Omental fat pad (tissue), 3 donors: ENCODE measurements at regions not wholly inside any gene's neighbourhood (a gene's known extent, or its start where the extent isn't known, plus 50 kb on each side); places are given as distances from the start of the nearest gene placed in this dataset.
"Not testable (repeated sequence)": the region's sequence is repeated elsewhere in the genome, so short reads cannot be mapped to it uniquely, and the experiment has no call there.

Experiments used
- ATAC-seq: fragments of 150-250 bp; one replicate; pipeline ENCODE4 v1.9.1; 2016; ENCODE audit warnings: mild to moderate bottlenecking, moderate library complexity; ENCODE audit not compliant: low FRiP score
- DNase-seq: peaks from one replicate; pipeline ENCODE4 v3.0.0-alpha.2; 2019; ENCODE audit warnings: low spot score
- TF ChIP-seq, protein P1 (sequence below), 3 donors: fragments of 450-650 bp; IDR thresholded peaks; one replicate each; pipeline ENCODE4 v1.5.1; 2016 to 2017; ENCODE audit warnings: antibody characterized with exemption in 3 of 3, mild to moderate bottlenecking in 3 of 3, moderate library complexity in 2 of 3

DNA sequence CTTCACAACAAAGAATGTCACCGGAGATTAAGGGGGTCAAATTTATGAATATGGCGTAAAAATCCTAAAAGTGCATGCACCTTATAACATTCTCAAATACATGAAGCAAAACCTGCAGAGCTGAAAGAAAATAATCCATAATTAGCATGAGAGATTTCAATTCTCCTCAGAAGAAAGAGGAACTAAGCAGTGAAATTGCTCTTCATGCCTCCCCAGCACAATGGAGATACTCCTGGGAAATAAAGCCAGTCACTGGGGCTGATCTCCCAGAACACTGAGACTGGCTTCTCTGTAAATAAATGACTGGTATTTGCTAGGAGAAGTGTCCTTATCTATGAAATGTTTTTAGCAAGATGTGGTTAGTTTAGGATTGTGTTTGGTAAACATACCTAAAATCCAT, 68.1 kb downstream of the GOLGA6L6 start:
- not testable (repeated sequence) for DNase-seq, ATAC-seq

DNA sequence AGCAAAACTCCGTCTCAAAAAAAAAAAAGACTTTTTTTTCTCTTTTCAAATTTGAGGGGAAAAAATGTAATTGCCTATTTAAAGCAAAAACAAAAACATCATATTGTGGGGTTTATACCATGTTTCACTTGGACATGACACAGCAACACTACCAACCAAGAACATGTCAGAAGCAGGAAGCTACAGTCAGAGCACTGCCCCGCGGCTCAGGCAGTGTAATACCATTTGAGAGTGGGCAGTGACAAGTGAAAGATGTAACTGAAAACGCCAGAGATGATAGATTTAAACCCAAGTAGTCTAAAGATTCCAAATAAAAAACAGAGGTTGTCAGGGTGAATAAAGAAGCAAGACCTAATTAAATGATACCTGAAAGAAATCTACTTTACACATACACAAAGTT, 68.6 kb downstream of the GOLGA6L6 start:
- not testable (repeated sequence) for ATAC-seq, DNase-seq

DNA sequence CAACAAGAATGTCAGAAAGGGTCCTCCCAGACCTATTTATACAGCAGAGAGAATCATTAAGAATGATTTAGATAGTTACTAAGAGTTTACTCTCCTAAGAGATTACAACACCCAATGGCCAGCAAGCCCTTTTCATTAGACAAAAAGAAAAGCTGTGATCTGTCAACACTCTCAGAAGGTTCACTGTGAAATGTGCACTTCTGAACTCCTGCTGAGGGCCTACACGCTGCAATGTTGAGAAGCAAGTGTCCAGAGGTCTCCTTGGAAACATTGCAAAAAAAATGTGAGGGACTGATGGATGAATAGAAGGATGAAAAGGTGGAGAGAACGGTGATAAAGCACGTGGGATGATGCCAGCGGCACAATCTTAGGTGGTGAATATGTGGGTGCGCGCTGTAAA, 70.8 kb downstream of the GOLGA6L6 start:
- ATAC-seq, DNase-seq: not testable (repeated sequence)

DNA sequence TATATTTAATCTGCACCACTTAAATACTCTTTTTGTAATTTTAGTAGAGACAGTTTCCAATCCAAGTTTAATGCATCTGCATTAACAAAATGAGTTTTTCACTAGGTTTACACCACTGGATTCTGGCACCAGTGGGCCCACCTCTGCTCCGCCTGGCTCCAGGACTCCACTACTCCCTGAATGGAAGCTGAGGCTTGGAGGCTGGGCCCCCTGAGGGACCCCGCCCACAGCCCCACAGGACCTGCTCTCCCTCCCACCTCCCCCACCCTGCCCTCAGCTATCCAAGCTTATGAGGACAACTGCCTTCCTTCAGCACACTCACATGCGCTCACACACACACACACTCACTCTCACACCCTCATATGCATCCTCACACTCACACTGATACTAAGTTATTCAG, 100.5 kb downstream of the GOLGA6L6 start:
- ATAC-seq, result not testable (repeated sequence)

DNA sequence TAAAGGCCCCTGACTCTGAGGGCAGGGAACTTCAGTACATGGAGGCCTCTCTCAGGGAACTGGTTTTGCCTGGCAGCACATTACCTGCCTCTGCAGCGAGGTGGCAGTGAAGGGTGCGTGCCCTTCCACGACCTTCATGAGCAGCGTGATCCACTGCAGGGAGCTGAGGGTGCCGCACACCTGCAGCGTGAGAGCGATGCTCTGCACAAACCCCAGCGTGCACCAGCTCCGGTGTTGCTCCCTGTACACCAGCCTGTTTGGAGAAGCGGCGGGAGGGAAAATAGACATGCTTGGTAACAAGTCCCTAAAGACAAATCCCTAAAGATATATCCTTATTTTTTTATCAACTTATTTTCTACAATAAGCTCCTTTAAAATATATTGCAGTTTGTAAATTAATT, 101.2 kb downstream of the GOLGA6L6 start:
- not testable (repeated sequence) for ATAC-seq, DNase-seq

More for the DNA sequence above, 100.5 kb downstream of the GOLGA6L6 start:
- DNase-seq, result not testable (repeated sequence)

DNA sequence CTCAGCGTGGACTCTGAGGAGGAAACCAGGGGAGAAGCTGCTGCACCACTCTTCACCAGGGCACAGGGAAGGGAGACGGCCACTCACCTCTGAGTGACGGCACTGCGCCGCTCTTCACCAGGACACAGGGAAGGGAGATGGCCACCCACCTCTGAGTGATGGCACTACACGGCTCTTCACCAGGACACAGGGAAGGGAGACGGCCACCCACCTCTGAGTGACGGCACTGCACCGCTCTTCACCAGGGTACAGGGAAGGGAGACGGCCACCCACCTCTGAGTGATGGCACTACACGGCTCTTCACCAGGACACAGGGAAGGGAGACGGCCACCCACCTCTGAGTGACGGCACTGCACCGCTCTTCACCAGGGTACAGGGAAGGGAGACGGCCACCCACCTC, 102.5 kb downstream of the GOLGA6L6 start:
- DNase-seq, ATAC-seq: not testable (repeated sequence)

DNA sequence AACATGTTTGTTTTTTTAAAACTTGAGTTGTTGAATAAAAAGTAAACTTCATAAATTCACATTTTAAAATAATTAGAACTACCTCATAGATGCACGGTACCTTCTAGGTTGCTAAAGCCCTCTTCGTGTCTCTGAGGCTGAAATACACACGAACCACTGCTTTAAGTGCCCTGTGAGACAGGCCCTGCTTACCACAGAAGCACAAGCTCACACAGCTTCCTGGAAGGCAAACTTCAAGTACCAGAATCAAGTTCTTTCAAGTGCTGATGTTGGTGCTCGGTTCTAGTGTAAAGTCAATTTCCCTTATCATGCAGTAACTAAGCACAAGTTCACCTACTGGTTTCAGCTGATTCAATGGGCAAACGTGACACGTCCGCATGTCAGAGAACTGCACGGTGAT, 103.3 kb downstream of the GOLGA6L6 start:
- ATAC-seq, DNase-seq: not testable (repeated sequence)

DNA sequence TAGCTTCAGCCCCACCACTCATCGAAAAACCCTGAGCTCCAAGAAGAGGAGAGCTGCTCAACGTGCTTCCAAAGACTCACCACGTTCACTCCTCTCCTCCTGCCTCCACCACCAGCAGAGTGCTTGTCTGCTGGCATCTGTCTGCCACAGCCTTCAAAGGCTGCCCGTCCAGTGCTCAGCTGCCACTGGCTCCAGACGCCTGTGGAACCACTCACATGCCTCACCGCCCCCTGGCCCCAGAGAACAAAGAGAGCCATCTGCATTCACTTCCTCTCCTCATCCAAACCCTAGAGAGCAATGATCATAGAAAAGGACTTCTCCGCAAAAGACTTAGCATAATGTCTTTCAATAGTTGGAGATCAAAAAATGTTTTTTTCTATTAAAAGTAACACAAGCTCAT, 108.1 kb downstream of the GOLGA6L6 start:
- ATAC-seq, DNase-seq: not testable (repeated sequence)

DNA sequence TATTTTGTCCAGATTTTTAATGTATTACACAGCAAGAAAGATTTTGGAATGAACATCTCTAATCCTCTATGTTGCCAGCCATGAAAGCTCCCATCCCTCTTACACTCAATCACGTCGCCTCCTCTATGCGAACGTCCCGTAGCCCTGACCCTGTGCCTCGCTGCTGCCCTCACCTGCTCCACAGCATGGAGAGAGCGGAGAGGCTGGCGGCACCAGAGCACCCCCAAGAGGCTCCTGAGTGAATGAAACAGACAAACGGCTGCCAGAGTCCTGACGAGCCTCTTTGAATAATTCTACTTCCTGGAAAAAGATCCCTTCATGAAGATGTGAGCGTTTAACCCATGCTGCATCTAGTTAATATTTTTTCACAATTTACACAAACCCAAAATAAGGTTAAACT, 111.1 kb downstream of the GOLGA6L6 start:
- not testable (repeated sequence) for ATAC-seq

DNA sequence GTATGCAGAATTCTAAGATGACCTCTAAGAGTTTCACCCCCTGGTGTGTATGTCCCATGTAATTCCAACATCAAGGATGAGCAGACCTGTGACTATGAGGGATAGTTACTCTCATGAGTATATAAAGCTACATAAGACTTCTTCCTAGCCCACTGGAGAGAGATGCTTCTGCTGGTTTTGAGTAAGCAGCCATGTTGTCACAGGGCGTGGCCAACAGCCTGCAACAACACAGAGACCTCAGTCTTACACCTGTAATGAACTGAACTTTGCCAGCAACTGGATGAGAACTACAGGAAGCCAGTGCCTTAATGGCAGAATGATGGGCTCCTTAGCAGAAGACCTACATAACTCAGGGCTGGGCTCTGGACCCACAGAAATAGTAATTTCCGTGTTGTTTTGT, 120.9 kb downstream of the GOLGA6L6 start:
- not testable (repeated sequence) for DNase-seq
- ATAC-seq, result peak; percentile 13

More for the DNA sequence above, 111.1 kb downstream of the GOLGA6L6 start:
- DNase-seq, result not testable (repeated sequence)

DNA sequence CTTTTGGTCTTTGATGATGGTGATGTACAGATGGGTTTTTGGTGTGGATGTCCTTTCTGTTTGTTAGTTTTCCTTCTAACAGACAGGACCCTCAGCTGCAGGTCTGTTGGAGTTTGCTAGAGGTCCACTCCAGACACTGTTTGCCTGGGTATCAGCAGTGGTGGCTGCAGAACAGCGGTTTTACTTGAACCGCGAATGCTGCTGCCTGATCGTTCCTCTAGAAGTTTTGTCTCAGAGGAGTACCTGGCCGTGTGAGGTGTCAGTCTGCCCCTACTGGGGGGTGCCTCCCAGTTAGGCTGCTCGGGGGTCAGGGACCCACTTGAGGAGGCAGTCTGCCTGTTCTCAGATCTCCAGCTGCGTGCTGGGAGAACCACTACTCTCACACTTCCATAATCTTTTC, 125.0 kb downstream of the GOLGA6L6 start:
- ATAC-seq, DNase-seq: not testable (repeated sequence)

DNA sequence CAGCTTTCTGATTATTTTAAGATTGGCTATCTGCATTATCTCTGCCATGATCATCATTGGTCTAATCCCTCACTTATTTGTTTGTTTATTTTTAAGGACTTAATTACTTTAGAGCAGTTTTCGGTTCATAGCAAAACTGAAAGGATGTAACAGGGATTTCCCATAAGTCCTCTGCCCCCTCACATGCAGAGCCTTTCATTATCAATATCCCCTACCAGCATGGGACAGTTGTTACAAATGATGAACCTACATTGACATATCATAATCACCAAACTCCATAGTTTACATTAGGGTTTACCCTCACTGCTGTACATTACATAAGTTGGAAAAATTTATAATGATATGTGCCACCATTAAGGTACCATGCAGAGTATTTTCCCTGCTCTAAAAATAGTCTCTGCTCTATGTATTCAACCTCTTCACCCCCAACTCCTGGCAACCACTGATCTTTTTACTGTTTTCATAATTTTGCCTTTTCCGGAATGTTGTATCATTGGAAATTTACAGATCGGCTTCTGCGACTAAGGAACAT, 131.9 kb downstream of the GOLGA6L6 start:
- DNase-seq, result not testable (repeated sequence)
- ATAC-seq, result peak; percentile 7

DNA sequence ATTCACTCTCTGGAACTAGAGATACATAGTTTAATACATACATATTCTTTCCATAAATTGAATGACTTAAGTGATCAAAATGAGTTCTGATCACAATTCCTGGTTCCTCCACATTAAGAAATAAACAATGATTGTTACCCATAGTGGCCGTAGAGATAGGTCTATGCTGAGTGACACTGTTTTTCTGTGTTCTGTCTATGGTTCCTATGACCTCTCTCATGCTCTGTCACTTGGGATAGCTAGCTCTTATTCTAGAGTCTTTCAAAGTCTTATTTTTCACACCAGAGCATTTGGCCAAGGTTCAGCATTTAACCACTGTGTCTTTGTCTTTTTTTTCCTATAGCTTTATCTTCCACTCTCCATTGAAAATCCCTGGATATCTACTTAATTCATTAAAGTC, 132.4 kb downstream of the GOLGA6L6 start:
- DNase-seq (no peak), ATAC-seq (no peak)
- TF ChIP-seq, protein P1, sequence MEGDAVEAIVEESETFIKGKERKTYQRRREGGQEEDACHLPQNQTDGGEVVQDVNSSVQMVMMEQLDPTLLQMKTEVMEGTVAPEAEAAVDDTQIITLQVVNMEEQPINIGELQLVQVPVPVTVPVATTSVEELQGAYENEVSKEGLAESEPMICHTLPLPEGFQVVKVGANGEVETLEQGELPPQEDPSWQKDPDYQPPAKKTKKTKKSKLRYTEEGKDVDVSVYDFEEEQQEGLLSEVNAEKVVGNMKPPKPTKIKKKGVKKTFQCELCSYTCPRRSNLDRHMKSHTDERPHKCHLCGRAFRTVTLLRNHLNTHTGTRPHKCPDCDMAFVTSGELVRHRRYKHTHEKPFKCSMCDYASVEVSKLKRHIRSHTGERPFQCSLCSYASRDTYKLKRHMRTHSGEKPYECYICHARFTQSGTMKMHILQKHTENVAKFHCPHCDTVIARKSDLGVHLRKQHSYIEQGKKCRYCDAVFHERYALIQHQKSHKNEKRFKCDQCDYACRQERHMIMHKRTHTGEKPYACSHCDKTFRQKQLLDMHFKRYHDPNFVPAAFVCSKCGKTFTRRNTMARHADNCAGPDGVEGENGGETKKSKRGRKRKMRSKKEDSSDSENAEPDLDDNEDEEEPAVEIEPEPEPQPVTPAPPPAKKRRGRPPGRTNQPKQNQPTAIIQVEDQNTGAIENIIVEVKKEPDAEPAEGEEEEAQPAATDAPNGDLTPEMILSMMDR (IDR thresholded peaks at IDR 0.05), result no peak

DNA sequence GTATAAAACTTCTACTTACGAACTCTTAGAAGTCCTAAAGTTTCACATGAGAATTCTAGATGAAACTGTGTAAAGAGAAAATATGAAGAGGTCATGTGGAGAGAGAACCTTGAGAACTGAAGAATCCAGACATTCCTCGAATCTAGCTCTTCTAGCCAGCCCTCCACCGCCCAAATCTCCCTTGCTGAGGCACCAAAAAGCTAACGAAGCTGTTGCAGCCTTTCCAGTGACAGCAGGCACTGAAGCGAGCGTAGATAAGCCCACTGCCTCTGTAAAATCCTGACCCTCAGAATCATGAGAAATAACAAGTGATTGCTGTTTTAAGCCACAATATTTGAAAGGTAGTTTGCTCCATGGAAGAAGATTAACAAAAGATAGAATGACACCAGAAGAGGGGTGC, 134.0 kb downstream of the GOLGA6L6 start:
- ATAC-seq (no peak), DNase-seq (no peak)
- TF ChIP-seq, protein P1 (IDR thresholded peaks at IDR 0.05), result no peak

DNA sequence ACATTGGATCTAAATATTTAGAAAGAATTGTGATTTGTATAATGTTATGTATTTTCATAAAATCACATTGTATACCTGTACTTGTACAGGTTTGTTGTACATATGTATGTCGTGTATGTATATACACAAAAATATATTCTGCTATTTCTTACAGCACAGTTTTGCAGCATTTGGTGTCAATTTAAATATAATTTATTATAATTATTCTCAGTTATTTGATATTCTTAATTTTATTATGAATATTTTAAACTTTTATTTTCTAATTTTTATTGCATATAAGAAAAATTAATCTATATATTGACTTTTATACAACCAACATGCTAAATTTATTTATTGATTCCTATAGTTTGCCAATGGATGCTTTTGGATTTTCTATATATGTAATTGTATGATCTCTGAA, 137.0 kb downstream of the GOLGA6L6 start:
- not testable (repeated sequence) for DNase-seq, ATAC-seq

DNA sequence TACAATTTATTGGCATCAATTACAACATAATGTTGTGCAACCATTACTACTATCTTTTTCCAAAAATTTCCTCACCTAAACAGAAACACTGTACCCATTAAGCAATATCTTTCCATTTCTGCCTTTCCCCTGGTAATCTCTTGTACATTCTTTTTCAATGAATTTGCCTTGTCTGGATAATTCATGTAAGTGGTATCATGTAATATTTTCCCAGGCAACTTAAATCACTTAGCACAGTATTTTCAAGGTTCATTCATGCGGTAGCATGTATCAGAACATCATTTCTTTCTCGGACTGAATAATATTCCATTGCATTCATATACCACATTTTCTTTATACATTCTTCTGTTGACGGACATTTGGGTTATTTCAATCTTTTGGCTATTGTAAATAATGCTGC, 139.0 kb downstream of the GOLGA6L6 start:
- ATAC-seq, result peak; percentile 31
- not testable (repeated sequence) for DNase-seq

DNA sequence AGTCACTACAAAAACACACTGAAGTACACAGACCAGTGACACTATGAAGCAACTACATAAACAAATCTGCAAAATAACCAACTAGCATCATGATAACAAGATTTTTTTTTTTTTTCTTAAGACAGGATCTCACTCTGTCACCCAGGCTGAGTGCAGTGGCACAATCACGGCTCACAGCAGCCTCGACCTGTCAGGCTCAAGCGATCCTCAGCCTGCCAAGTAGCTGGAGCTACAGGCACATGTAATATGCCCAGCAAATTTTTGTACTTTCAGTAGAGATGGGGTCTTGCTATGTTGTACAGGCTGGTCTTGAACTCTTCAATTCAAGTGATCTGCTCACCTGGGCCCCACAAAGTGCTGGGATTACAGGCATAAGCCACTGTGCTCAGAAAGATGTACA, 140.5 kb downstream of the GOLGA6L6 start:
- peak; percentile 20 for ATAC-seq
- not testable (repeated sequence) for DNase-seq

DNA sequence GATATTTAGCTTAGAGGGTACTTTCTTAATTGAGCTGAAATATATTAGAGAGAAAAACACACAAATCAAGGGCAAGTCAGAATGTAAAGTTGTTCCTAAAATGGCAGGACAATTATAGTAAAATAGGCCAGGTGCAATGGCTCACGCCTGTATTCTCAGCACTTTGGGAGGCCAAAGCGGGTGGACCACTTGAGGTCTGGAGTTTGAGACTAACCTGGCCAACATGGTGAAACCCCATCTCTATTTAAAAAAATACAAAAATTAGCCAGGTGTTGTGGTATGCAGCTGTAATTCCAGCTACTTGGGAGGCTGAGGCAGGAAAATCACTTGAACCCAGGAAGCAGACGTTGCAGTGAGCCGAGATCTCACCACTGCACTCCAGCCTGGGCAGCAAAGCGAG, 142.9 kb downstream of the GOLGA6L6 start:
- not testable (repeated sequence) for ATAC-seq, DNase-seq

DNA sequence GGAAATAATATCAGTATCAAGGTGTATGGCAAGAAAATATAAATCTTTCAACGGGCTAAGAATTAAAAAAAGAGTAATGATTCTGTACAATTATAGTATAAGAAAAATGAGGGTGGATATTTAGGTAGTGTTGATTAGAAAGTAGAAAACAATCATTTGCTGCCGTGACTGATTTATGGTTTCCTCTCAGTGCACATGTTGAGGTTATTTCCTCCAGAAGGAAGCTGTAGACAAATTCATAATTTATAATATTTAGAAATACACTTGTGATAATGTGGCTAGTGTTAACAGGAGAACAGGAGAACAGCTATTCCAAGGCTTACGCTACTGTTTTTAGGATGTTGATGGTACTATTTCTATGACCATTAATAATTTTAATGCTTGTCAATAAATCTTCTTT, 153.4 kb downstream of the GOLGA6L6 start:
- not testable (repeated sequence) for ATAC-seq, DNase-seq
